Suprapubic skin (tissue), 4 donors: ENCODE measurements at regions not wholly inside any gene's neighbourhood (a gene's known extent, or its start where the extent isn't known, plus 50 kb on each side); places are given as distances from the start of the nearest gene placed in this dataset.

Experiments
- DNase-seq, 2 donors: peaks; one replicate each; pipeline ENCODE4 v3.0.0-alpha.2; 2019; ENCODE audit warnings: low spot score in 2 of 2
- H3K27ac ChIP-seq: fragments of 200-600 bp; sonication (generic); one replicate; pipeline ENCODE4 v1.5.1; 2019
- H3K27me3 ChIP-seq: fragments of 200-600 bp; sonication (generic); one replicate; pipeline ENCODE4 v1.5.1; 2019
- H3K36me3 ChIP-seq: fragments of 200-600 bp; sonication (generic); one replicate; pipeline ENCODE4 v1.5.1; 2019
- H3K4me1 ChIP-seq: fragments of 200-600 bp; sonication (generic); one replicate; pipeline ENCODE4 v1.5.1; 2019
- H3K4me3 ChIP-seq: fragments of 200-600 bp; sonication (generic); one replicate; pipeline ENCODE4 v1.5.1; 2019; ENCODE audit warnings: mild to moderate bottlenecking
- H3K9me3 ChIP-seq: fragments of 200-600 bp; sonication (generic); one replicate; pipeline ENCODE4 v1.5.1; 2019
- EP300 ChIP-seq: sonication (generic); formaldehyde crosslinking; IDR thresholded peaks from one replicate; pipeline ENCODE4 v1.6.1; 2017; ENCODE audit warnings: antibody characterized with exemption
- POLR2A ChIP-seq, 2 donors: fragments of 450-650 bp; IDR thresholded peaks; one replicate each; pipeline ENCODE4 v1.6.1; 2017; ENCODE audit warnings: antibody characterized with exemption in 2 of 2, mild to moderate bottlenecking in 2 of 2, moderate library complexity in 2 of 2
- POLR2AphosphoS5 ChIP-seq, 3 donors: sonication (generic); formaldehyde crosslinking; IDR thresholded peaks; one replicate each; pipeline ENCODE4 v1.6.1; 2017; ENCODE audit warnings: antibody characterized with exemption in 3 of 3
- whole genome bisulfite sequencing: methylation state at CpG from one replicate; pipeline ENCODE4 v1.1.5; 2018; 5-methylcytosine and 5-hydroxymethylcytosine counted together
- TF ChIP-seq, protein P1 (sequence below), 2 donors: fragments of 200-600 bp in 1 of 2; fragments of 450-650 bp in 1 of 2; sonication (generic) in 1 of 2; IDR thresholded peaks; one replicate each; pipeline ENCODE4 v1.5.1; 2016 to 2019; ENCODE audit warnings: antibody characterized with exemption in 2 of 2, mild to moderate bottlenecking in 1 of 2, moderate library complexity in 1 of 2

- H3K9me3 ChIP-seq = no peaks in the 10 kb centered on the region
- no peak for TF ChIP-seq EP300
- TF ChIP-seq, protein P1, sequence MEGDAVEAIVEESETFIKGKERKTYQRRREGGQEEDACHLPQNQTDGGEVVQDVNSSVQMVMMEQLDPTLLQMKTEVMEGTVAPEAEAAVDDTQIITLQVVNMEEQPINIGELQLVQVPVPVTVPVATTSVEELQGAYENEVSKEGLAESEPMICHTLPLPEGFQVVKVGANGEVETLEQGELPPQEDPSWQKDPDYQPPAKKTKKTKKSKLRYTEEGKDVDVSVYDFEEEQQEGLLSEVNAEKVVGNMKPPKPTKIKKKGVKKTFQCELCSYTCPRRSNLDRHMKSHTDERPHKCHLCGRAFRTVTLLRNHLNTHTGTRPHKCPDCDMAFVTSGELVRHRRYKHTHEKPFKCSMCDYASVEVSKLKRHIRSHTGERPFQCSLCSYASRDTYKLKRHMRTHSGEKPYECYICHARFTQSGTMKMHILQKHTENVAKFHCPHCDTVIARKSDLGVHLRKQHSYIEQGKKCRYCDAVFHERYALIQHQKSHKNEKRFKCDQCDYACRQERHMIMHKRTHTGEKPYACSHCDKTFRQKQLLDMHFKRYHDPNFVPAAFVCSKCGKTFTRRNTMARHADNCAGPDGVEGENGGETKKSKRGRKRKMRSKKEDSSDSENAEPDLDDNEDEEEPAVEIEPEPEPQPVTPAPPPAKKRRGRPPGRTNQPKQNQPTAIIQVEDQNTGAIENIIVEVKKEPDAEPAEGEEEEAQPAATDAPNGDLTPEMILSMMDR (IDR thresholded peaks at IDR 0.05) = no peak
- TF ChIP-seq POLR2A (IDR thresholded peaks at IDR 0.05) = no peak
- no peak for TF ChIP-seq POLR2AphosphoS5 (IDR thresholded peaks at IDR 0.05)
- no peaks in the 10 kb centered on the region for H3K27me3 ChIP-seq
- H3K4me1 ChIP-seq = no peaks in the 10 kb centered on the region
- no peak overlapping the region for H3K27ac ChIP-seq
- H3K4me3 ChIP-seq = no peak overlapping the region
- H3K36me3 ChIP-seq = no peaks in the 10 kb centered on the region
- WGBS = 67% methylated on average over 1 of the region's 1 CpG
- no peak for DNase-seq
Observed at GRCh38 chr18:55694291-55694690, 106.3 kb upstream of the TCF4 start.

GRCh38 chr18:55688030-55688429, 100.0 kb upstream of the TCF4 start:
- Histone ChIP-seq H3K4me1 (no peaks in the 10 kb centered on the region), H3K9me3 (no peaks in the 10 kb centered on the region), H3K36me3 (no peaks in the 10 kb centered on the region), H3K27ac (no peak overlapping the region), H3K27me3 (no peaks in the 10 kb centered on the region), H3K4me3 (no peak overlapping the region)
- no peak for DNase-seq
- TF ChIP-seq POLR2AphosphoS5 (IDR thresholded peaks at IDR 0.05) (no peak), POLR2A (IDR thresholded peaks at IDR 0.05) (no peak), EP300 (no peak)
- TF ChIP-seq, protein P1 (IDR thresholded peaks at IDR 0.05) = no peak
- 90% methylated on average over 4 of the region's 4 CpGs for WGBS

- Histone ChIP-seq H3K4me1 (no peaks in the 10 kb centered on the region), H3K9me3 (no peaks in the 10 kb centered on the region), H3K27me3 (no peaks in the 10 kb centered on the region), H3K27ac (no peak overlapping the region), H3K36me3 (no peaks in the 10 kb centered on the region), H3K4me3 (no peak overlapping the region)
- WGBS = 76% methylated on average over 3 of the region's 3 CpGs
- TF ChIP-seq POLR2A (IDR thresholded peaks at IDR 0.05) (no peak), POLR2AphosphoS5 (IDR thresholded peaks at IDR 0.05) (no peak), EP300 (no peak)
- TF ChIP-seq, protein P1 (IDR thresholded peaks at IDR 0.05) = no peak
- no peak for DNase-seq
Observed at GRCh38 chr18:55687106-55687505, 99.1 kb upstream of the TCF4 start.

GRCh38 chr18:55685638-55686037, 97.6 kb upstream of the TCF4 start:
- Histone ChIP-seq H3K27me3 (no peaks in the 10 kb centered on the region), H3K9me3 (no peaks in the 10 kb centered on the region), H3K27ac (no peak overlapping the region), H3K4me1 (no peaks in the 10 kb centered on the region), H3K4me3 (no peak overlapping the region), H3K36me3 (no peaks in the 10 kb centered on the region)
- TF ChIP-seq POLR2AphosphoS5 (IDR thresholded peaks at IDR 0.05) (no peak), POLR2A (IDR thresholded peaks at IDR 0.05) (no peak), EP300 (no peak)
- TF ChIP-seq, protein P1 (IDR thresholded peaks at IDR 0.05) = no peak
- DNase-seq = no peak

- Histone ChIP-seq H3K4me3 (peak overlapping the region; percentile 18), H3K36me3 (no peaks in the 10 kb centered on the region), H3K27ac (peak overlapping the region; percentile 20), H3K27me3 (no peaks in the 10 kb centered on the region), H3K9me3 (peaks cover 4% of the 10 kb centered on the region), H3K4me1 (peaks cover 12% of the 10 kb centered on the region)
- TF ChIP-seq POLR2A (IDR thresholded peaks at IDR 0.05) (no peak), EP300 (no peak), POLR2AphosphoS5 (IDR thresholded peaks at IDR 0.05) (no peak)
- TF ChIP-seq, protein P1 (IDR thresholded peaks at IDR 0.05) = no peak
- WGBS = 52% methylated on average over 12 of the region's 12 CpGs
- no peak for DNase-seq
Observed at GRCh38 chr18:55672574-55673361, 84.8 kb upstream of the TCF4 start.
